Fibroblast of the aortic adventitia (primary cell): ENCODE measurements at regions not wholly inside any gene's neighbourhood (a gene's known extent, or its start where the extent isn't known, plus 50 kb on each side); places are given as distances from the start of the nearest gene placed in this dataset.

Experiments
- DNase-seq: peaks from one replicate; pipeline ENCODE4 v3.0.0-alpha.2; 2010; ENCODE audit warnings: low read depth
- H3K4me3 ChIP-seq: 2 replicates; pipeline ENCODE4 v1.5.1; 2011; ENCODE audit warnings: low read depth, mild to moderate bottlenecking, control low read depth, low read length, moderate library complexity
- CTCF ChIP-seq: IDR thresholded peaks from 2 replicates; pipeline ENCODE4 v1.5.1; 2011; ENCODE audit warnings: mild to moderate bottlenecking, low read length, control low read depth, inconsistent platforms; ENCODE audit not compliant: insufficient read depth

GRCh38 chr13:50452756-50453155 lies 390.7 kb downstream of the DLEU7 start:
- DNase-seq = peak; percentile 31
- H3K4me3 ChIP-seq = no peak overlapping the region
- TF ChIP-seq CTCF = no peak

GRCh38 chr13:50453188-50453587 lies 390.3 kb downstream of the DLEU7 start:
- DNase-seq = peak; percentile 58

GRCh38 chr13:50456111-50456510 lies 387.4 kb downstream of the DLEU7 start:
- no peak for TF ChIP-seq CTCF
- H3K4me3 ChIP-seq = no peak overlapping the region
- peak; percentile 43 for DNase-seq

More at GRCh38 chr13:50453188-50453587, 390.3 kb downstream of the DLEU7 start:
- no peak overlapping the region for H3K4me3 ChIP-seq
- TF ChIP-seq CTCF = no peak

- peak; percentile 14 for DNase-seq
- no peak for TF ChIP-seq CTCF
- no peak overlapping the region for H3K4me3 ChIP-seq
These were observed 385.8 kb downstream of the DLEU7 start for GRCh38 chr13:50457415-50458393.

- TF ChIP-seq CTCF = no peak
- no peak for DNase-seq
These were observed 384.4 kb downstream of the DLEU7 start for GRCh38 chr13:50459046-50459445.

GRCh38 chr13:50459658-50460057 lies 383.8 kb downstream of the DLEU7 start:
- no peak for TF ChIP-seq CTCF
- H3K4me3 ChIP-seq = no peak overlapping the region
- DNase-seq = no peak

More at GRCh38 chr13:50459046-50459445, 384.4 kb downstream of the DLEU7 start:
- H3K4me3 ChIP-seq = no peak overlapping the region
